Right lobe of liver (tissue), 4 donors: ENCODE measurements at regions not wholly inside any gene's neighbourhood (a gene's known extent, or its start where the extent isn't known, plus 50 kb on each side); places are given as distances from the start of the nearest gene placed in this dataset.

Experiments used
- POLR2A ChIP-seq: fragments of 450-650 bp; IDR thresholded peaks from one replicate; pipeline ENCODE4 v1.6.1; 2017; ENCODE audit warnings: antibody characterized with exemption, mild to moderate bottlenecking
- TF ChIP-seq, protein P1 (sequence below), 4 donors: fragments of 200-600 bp in 3 of 4; fragments of 450-650 bp in 1 of 4; IDR thresholded peaks; one replicate each; pipeline versions ENCODE4 v1.5.1 to v1.8.0; 2016 to 2022; ENCODE audit warnings: antibody characterized with exemption in 4 of 4, mild to moderate bottlenecking in 2 of 4
- donor health status: DM: no; HTN: no; CAD: no.
- donor health status: DM: no; HTN: no; CAD: no.
- donor health status: DM: no; HTN: yes; CAD: no.

DNA sequence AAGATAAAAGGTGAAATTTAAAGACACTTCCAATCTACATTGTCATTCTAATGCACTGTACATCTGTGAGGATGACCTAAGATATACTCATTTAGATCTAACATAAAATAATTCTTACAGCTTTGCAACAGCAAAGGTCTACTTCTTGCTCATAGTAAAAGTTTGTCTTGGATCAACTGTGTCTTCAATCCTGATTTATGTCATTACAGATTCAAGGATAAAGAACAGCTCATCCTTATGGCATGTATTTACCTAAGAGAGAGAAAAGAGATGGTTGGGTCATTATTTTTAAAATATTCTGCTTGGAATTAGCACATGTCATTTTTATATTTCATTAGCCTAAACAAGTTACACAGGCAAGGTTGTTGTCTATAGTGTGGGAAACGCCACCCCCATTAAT lies 2193.1 kb downstream of the PCDH9 start:
- TF ChIP-seq, protein P1, sequence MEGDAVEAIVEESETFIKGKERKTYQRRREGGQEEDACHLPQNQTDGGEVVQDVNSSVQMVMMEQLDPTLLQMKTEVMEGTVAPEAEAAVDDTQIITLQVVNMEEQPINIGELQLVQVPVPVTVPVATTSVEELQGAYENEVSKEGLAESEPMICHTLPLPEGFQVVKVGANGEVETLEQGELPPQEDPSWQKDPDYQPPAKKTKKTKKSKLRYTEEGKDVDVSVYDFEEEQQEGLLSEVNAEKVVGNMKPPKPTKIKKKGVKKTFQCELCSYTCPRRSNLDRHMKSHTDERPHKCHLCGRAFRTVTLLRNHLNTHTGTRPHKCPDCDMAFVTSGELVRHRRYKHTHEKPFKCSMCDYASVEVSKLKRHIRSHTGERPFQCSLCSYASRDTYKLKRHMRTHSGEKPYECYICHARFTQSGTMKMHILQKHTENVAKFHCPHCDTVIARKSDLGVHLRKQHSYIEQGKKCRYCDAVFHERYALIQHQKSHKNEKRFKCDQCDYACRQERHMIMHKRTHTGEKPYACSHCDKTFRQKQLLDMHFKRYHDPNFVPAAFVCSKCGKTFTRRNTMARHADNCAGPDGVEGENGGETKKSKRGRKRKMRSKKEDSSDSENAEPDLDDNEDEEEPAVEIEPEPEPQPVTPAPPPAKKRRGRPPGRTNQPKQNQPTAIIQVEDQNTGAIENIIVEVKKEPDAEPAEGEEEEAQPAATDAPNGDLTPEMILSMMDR (IDR thresholded peaks at IDR 0.05): no peak
- TF ChIP-seq POLR2A: no peak
